A549 (cell line): ENCODE measurements at regions not wholly inside any gene's neighbourhood (a gene's known extent, or its start where the extent isn't known, plus 50 kb on each side); places are given as distances from the start of the nearest gene placed in this dataset.

Source experiments
- BHLHE40 ChIP-seq: IDR thresholded peaks from 2 replicates; pipeline ENCODE4 v1.6.1; 2012; ENCODE audit warnings: low read depth, low read length, inconsistent platforms
- CBX8 ChIP-seq: fragments of 200-600 bp; sonication (generic); IDR thresholded peaks from 2 replicates; pipeline ENCODE4 v1.6.1; 2016
- EP300 ChIP-seq, 2 experiments: fragments of >200 bp; sonication (Bioruptor Twin); formaldehyde crosslinking; IDR thresholded peaks; 2 replicates in 1 of 2; 3 replicates in 1 of 2; pipeline ENCODE4 v1.6.1; 2016 to 2017
- MAZ ChIP-seq: fragments of 150-350 bp; IDR thresholded peaks from 2 replicates; pipeline ENCODE4 v1.6.1; 2014; ENCODE audit warnings: antibody characterized with exemption, low read depth, low read length, borderline replicate concordance
- POLR2A ChIP-seq: IDR thresholded peaks from 2 replicates; pipeline ENCODE4 v1.6.1; 2012; ENCODE audit warnings: mild to moderate bottlenecking, low read length
- TF ChIP-seq, protein P1 (sequence below): IDR thresholded peaks from 2 replicates; pipeline ENCODE4 v1.6.1; 2012
- TF ChIP-seq, protein P2 (sequence below): fragments of >200 bp; sonication (Bioruptor Twin); formaldehyde crosslinking; IDR thresholded peaks from 3 replicates; pipeline ENCODE4 v1.5.1; 2016

GRCh38 chr10:15427843-15428414, 56.8 kb upstream of the FAM171A1 start:
- TF ChIP-seq, protein P1, sequence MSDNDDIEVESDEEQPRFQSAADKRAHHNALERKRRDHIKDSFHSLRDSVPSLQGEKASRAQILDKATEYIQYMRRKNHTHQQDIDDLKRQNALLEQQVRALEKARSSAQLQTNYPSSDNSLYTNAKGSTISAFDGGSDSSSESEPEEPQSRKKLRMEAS, result no peak
- TF ChIP-seq, protein P2, sequence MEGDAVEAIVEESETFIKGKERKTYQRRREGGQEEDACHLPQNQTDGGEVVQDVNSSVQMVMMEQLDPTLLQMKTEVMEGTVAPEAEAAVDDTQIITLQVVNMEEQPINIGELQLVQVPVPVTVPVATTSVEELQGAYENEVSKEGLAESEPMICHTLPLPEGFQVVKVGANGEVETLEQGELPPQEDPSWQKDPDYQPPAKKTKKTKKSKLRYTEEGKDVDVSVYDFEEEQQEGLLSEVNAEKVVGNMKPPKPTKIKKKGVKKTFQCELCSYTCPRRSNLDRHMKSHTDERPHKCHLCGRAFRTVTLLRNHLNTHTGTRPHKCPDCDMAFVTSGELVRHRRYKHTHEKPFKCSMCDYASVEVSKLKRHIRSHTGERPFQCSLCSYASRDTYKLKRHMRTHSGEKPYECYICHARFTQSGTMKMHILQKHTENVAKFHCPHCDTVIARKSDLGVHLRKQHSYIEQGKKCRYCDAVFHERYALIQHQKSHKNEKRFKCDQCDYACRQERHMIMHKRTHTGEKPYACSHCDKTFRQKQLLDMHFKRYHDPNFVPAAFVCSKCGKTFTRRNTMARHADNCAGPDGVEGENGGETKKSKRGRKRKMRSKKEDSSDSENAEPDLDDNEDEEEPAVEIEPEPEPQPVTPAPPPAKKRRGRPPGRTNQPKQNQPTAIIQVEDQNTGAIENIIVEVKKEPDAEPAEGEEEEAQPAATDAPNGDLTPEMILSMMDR, result peak; percentile 75
- TF ChIP-seq BHLHE40 (no peak), CBX8 (no peak), POLR2A (no peak), MAZ (no peak), EP300 (IDR thresholded peaks at IDR 0.05) (no peak)
